Bone marrow (tissue), 2 donors: ENCODE measurements at regions not wholly inside any gene's neighbourhood (a gene's known extent, or its start where the extent isn't known, plus 50 kb on each side); places are given as distances from the start of the nearest gene placed in this dataset.
"Not testable (repeated sequence)": the region's sequence is repeated elsewhere in the genome, so short reads cannot be mapped to it uniquely, and the experiment has no call there.

Source experiments
- DNase-seq, 2 donors: peaks; one replicate each; lab custom pipeline; 2025; lab: John Stamatoyannopoulos, UW

GRCh38 chrX:69062493-69062892 lies 102.8 kb downstream of the PJA1 start:
- no peak for DNase-seq

DNA sequence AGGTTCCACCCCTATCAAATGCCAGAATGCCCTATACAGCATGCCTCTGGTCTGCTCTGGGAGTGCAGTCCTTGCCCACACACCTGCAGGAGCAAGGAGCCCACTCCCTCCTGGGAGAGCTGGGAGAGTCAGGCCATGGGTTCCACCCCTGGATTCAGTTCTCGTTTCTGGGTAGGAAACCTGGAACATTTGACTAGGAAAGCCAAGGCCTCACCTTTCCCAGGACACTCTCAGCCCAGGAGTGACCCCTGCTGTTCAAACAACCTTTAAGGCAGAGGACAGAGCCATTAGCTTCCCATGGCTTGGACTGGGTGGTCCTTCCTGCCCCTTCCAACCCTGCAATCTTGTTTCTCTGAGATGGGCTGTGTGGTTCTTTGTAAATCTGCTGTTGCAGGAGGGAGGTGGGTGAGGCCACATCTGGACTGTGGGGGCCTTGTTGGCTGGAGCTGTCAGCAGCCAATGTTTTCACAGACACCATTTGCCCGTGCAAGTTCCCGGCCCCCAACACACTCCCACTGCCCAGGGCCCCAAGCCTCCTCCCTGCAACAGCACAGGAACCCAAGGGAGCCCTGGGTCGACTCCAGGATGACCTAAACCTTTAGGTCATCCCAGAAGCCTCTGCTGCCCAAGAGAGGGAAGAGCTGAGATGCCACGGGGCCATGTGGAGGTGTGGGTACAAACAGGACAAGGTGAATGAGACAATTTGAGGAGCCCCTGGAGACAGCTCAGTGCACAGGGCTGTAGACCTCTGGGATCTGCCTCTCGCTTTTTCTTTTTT lies 104.4 kb downstream of the PJA1 start:
- no peak for DNase-seq

DNA sequence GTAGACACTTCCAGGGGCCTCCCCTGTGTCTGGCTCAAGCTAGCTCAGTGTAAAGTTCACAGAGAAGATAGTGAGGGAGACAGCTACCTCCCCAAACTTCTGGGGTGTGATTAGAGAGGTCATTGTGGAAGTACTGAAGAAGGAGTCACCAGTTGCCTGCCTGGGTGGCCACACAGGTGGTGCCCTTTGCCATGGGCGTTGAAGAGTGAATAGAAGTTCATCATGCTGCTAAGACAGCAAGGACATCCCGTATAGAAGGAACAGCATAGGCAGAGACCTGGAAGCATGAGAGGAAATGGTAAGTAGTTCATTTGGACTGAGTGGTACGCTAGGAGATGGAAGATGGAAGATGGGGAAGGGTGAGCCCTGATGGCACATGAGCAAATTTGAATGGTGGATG lies 110.1 kb downstream of the PJA1 start:
- DNase-seq: no peak

GRCh38 chrX:69054497-69054896 lies 110.8 kb downstream of the PJA1 start:
- not testable (repeated sequence) for DNase-seq

GRCh38 chrX:69051901-69052300 lies 113.4 kb downstream of the PJA1 start:
- DNase-seq: no peak

DNA sequence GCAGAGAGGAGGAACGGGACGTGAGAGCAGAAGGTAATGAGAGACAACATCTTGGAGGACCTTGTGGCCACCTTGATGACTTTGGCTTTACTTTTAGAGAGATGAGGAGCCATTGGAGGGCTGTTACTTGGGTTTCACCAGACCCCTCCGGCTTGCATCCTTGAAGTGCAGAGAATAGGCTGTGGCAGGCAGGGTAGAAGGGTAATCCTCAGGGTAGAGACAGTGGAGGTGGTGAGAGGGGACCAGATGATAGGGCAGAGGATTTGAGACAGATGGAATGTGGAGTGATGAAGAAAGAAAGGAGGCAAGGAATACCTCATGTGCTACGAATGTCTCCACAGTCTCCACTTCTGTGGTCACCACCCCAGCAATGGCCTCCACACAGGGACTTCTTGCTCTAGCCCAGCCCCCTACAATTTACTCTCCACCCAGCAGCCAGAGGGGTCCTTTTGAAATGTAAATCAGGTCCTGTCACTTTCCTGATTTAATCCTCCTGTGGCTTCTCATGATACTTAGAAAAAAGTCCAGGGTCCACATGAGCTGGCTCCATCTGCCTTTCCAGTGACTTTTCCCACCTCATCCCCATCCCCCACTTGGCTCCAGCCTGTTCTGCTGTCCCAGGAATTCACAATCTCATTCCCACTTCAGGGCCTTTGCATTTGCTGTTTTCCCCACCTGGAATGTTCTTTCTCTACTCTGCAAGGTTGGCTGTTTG lies 115.0 kb downstream of the PJA1 start:
- no peak for DNase-seq

DNA sequence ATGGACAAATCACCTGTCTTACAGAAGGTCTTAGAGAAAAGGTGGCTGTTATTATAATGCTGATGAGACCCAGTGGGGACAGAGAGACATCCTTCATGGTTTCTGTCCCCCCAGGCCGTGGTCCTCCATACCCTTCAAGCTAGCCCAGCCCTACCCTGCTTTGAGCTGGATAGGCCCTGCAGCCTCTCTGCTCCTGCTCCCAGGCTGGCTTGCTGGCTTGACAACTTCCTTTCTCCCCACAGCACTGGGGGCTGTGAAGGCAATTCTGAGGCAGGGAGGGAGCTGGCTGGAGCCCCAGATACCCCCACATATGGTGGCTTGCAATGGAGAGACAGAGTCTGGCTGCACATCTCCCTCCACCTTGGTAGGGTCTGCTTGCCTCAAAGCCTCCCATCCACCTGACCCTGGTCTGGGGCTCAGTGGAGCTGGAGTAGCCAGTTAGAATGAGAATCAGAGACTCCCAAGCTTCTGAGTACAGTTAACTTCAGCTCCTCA lies 118.2 kb downstream of the PJA1 start:
- no peak for DNase-seq

DNA sequence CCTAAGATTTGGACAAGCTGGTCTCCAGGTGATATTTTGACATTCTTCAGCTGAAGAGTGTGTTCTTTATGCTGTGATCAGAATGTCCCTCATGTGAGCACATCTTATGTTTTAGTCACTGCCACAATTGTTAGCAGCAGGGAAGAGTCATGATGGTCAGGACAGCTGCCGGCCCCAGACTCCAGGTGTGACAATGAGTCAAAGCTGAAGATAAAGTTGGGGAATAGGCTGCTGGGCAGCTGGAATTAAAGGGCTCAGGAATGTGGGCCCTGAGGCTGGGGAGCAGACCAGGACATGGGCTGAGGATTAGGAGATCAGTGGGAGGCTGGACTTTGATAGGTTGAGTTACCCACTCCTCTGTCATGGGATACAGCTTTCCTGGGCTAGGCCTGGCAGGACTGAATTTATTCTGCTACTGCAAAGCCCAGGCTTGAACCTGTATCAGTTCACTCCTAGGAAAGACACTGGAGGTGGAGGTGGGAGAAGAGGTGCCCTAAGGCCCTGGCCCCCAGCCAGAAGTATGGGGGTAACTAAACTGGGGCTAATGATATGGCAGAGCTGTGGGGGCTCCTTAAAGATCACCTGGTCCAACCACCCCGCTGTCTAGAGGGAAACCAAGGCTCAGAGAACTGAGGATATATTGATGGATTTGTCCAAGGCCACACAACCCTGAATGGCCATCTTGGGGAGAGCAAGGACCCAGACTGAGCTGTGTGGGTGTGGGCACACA lies 119.5 kb downstream of the PJA1 start:
- DNase-seq: no peak

DNA sequence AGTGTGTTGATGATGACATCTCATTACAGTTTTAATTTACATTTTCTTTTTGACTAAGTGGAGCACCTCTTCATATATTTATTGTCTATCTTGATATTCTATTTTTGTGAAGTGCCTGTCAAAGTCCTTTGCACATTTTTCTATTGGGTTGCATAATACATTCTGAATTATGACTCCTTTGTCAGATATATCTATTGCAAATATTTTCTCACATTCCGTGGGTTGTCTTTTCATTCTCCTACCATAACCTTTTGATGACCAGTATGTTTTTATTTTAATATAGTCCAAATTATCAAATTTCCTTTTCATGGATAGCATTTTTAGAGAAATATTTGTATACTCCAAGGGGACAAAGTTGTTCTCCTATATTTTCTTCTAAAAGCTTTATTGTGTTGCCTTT lies 126.4 kb downstream of the PJA1 start:
- DNase-seq: no peak

DNA sequence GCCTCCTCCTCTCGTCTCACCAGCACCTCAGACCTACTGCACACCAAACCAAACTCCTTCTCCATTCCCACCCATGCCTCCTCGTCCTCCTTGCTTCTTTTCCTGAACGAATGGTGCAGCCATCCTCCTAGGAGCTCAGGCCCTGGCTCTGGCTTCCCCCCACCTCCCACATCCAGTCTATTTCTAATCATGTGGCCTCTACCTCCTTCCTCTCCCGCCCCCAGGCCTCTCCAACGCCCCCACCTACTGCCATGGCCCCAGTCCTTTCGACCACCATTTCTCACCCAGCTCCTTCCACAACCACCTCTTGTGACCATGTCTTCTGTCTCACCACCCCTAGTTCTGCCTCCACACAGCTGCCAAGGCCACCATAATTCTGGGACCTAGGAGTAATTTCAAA lies 127.1 kb downstream of the PJA1 start:
- DNase-seq: no peak

DNA sequence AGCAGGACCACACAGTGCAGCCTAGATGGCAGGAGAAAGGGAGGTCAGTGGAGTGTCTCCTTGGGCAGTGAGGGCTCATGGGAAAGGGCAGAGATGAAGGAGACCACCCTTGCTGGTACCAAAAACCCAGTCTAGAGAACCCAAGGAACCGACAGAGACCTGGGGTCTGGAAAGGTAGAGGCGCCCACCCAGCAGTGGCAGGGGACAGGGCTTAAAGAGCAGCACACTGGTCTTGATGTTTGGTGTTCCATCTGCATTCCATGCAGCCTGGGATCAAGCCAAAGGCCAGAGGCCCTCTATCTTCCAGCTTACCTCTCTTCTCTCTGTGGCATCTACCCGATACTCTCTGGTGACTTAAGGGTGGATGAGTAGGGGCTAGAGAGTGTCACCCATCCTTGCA lies 127.5 kb downstream of the PJA1 start:
- no peak for DNase-seq

DNA sequence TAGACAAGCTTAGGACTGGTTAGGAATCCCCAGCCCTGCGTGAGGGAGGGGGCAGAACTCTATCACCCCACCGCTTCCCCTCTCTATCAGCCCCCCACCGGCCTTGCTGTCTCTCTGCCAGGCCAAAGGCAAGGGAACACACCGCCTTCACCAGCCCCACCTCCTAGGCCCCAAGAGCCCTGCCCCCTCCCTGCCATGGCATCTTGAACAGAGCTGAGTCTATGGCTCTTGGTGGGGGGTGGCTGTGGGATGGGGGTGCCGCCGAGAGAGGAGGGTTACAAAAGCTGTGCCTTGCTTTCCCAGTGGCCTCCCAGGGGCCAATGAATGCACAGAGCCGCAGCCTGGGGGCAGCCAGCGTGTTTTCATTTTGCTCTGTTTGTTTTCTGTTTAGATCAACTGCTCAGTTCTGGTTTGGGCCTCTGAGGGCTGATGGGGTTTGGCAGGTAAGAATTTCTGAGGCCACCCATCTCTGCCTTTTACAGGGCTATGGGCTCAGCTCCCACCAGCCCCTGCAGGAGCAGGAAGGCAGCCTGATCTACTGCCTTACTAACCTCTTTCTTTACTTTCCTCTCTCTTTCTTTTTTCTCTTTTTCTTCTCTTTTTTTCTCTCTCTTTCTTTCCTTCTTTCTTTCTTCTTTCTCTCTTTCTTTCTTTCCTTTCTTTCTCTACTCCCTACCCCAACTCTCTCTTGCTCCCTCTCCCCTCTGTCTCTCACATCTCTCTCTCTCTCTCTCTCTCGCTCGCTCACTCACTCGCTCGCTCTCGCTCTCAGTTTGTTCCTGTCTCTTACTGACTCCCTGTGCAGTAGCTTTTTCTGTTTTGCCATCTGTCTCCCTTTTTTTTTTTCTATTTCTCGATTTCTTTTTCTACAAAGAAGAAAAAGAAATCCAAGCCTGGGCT lies 128.3 kb downstream of the PJA1 start:
- no peak for DNase-seq

DNA sequence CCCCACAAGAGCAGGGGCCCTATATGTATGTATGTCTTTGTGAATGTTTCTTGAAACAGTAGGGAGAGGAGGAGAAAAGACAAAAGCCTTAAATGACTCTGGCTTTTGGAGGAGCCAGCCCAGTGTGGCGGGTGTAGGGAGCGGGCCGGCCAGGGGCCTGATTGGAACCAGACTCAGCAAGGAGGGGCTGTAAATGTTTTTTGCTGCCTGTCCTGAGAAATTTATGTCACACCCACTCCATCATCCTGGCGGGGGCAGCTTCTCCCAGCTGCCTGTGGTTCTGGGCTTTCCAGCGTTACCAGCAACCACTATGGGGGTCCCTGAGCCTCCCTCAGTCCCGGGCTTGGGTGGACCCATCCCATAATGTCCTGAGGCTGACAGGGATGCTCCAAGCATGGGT lies 130.8 kb downstream of the PJA1 start:
- DNase-seq: no peak

DNA sequence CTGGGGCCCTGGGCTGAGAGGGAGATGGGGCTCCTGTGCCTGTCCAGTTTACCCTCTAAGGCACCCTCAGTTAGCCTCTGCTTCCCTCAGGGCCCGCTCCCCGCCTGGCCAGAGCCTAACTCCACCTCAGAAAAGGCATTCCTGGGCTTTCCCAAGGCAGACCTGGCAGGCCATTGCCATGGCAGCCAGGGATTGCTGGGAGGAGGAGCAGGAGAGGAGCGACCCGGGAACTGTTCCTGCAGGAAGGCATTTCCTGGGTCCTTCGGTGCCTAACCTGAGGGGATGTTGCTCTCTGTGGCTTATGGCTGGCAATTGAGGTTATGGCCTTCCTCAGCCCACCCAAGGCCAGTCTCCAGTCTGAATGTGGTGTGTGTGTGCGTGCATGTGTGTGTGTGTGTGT lies 131.3 kb downstream of the PJA1 start:
- DNase-seq: no peak

GRCh38 chrX:69032601-69033000 lies 132.7 kb downstream of the PJA1 start:
- no peak for DNase-seq

DNA sequence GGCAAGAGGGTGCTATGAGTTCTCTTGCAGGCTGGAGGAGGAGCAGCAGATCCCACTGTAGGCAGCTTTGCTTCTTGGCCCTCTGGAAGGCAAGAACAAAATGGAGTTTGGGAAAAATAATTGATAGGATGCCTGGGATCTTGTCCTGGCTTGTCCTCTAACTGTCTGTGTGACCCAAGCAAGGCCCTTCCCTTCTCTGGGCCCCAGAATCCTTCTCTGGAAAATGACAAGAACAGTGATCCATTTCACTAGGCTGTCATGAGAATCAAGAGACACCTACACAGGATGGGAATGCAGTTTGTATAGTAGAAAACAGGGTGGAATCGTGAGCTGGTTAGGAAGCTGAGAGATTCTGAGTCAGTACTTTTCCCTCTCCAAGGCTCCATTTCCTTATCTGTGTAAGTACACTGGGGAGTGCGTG lies 133.3 kb downstream of the PJA1 start:
- no peak for DNase-seq

DNA sequence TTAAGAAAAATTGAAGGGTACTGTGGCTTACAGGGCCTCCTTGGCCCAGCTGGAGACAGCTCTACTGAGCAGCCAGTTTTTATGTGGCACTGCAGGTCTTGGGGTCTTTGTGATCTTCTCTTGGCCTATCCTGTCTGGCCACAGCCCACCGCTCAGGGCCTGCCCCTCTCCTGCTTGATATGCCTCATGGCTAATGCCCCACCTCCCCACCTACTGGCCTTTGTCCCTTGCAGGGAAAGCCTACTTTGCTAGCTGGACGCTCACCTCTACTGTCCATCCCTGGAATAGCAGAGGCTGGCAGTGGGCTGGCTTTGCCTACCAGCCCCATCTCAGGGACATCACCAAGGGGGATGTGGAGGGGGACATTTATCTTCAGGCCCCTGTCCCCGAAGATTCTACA lies 134.1 kb downstream of the PJA1 start:
- no peak for DNase-seq

DNA sequence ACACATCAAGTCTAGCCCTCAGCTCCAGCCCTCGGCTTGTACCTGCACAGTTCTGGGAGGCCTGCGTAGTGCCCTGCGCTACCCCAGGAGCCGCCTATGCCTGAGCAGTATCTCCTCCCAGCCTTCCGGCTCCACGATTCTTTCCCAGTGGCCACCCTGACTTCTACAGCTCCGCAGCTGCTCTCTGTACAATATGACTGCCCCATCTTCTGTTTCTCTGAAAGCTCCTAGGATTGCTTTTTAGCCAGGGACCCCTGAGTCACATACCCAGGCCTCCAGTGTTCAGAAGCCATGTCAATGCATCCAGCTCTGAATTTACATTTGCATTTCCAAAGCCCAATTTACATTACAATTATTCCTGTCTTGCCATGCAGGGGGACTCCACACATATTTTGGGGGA lies 135.5 kb downstream of the PJA1 start:
- DNase-seq: no peak

GRCh38 chrX:69028761-69029120 lies 136.5 kb downstream of the PJA1 start:
- no peak for DNase-seq

DNA sequence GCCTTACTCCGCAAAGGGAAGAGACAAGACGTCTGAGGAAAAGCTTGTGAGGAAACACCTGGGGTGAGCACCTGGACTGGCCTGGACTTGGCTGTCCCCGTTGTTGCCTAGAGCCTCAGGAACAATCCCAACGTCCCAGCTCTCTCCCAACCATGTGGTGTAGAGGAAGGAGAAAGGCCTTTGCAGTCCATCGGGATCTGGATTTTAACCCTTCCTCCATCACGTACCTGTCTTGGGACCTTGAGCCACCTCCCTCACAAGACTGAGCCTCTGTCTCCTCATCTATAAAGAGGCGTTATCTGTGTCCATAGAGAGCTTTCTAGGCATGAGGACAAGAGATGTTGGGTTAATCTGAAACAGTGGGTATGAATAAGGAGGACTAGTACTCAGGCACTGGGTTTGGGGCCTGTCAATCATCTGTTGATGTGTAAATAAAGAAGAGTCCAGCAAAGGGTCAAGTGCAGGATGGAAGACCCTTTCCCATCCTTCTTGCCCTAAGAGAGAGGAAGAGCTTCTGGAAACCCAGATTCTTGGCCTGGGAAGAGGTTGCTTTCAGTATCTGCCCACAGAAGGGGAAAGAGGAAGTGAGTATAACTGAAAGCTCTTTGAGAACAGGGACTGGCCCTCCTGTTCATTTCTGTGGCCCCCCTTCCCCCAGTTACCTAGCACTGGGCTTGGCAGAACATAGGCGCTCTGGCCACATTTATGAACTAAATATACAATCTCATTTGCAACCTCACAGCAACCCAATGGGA lies 137.1 kb downstream of the PJA1 start:
- peak in 1 of 2 donors; percentile 15 for DNase-seq
